ENCODE measurements at regions not wholly inside any gene's neighbourhood (a gene's known extent, or its start where the extent isn't known, plus 50 kb on each side); places are given as distances from the start of the nearest gene placed in this dataset.

DNA sequence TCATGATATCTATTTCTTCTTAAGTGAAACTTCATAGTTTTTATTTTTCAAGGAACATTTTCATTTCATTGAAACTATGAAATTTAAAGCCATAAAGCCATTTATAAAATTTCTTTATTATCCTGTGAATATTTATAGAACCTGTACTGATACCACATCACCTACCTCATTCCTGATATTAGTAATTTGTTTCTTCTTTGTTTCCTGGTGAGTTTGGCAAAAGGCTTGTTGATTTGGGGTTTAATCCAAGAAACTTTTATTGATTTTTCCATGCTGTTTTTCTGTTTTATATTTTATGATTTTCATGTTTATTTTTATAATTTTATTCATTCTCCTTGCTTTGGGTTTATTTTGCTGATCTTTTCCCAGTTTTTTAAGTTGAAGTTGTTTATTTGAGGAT, 669.4 kb downstream of the NXPH1 start (continued):
- TF ChIP-seq, protein P1, sequence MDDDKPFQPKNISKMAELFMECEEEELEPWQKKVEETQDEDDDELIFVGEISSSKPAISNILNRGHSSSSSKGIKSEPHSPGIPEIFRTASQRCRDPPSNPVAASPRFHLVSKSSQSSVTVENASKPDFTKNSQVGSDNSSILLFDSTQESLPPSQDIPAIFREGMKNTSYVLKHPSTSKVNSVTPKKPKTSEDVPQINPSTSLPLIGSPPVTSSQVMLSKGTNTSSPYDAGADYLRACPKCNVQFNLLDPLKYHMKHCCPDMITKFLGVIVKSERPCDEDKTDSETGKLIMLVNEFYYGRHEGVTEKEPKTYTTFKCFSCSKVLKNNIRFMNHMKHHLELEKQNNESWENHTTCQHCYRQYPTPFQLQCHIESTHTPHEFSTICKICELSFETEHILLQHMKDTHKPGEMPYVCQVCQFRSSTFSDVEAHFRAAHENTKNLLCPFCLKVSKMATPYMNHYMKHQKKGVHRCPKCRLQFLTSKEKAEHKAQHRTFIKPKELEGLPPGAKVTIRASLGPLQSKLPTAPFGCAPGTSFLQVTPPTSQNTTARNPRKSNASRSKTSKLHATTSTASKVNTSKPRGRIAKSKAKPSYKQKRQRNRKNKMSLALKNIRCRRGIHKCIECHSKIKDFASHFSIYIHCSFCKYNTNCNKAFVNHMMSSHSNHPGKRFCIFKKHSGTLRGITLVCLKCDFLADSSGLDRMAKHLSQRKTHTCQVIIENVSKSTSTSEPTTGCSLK (tag by site-specific recombination; IDR thresholded peaks at IDR 0.05), result no peak
- TF ChIP-seq, protein P2, sequence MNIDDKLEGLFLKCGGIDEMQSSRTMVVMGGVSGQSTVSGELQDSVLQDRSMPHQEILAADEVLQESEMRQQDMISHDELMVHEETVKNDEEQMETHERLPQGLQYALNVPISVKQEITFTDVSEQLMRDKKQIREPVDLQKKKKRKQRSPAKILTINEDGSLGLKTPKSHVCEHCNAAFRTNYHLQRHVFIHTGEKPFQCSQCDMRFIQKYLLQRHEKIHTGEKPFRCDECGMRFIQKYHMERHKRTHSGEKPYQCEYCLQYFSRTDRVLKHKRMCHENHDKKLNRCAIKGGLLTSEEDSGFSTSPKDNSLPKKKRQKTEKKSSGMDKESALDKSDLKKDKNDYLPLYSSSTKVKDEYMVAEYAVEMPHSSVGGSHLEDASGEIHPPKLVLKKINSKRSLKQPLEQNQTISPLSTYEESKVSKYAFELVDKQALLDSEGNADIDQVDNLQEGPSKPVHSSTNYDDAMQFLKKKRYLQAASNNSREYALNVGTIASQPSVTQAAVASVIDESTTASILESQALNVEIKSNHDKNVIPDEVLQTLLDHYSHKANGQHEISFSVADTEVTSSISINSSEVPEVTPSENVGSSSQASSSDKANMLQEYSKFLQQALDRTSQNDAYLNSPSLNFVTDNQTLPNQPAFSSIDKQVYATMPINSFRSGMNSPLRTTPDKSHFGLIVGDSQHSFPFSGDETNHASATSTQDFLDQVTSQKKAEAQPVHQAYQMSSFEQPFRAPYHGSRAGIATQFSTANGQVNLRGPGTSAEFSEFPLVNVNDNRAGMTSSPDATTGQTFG (tag by site-specific recombination; IDR thresholded peaks at IDR 0.05; ENCODE audit: borderline replicate concordance), result no peak
- TF ChIP-seq ZNF558 (tag by site-specific recombination; IDR thresholded peaks at IDR 0.05) (no peak), ZNF19 (tag by site-specific recombination; IDR thresholded peaks at IDR 0.05; ENCODE audit: low read depth) (no peak), ZNF843 (tag by site-specific recombination; IDR thresholded peaks at IDR 0.05) (no peak), ZNF433 (tag by site-specific recombination; IDR thresholded peaks at IDR 0.05; ENCODE audit: low read depth) (no peak), KLF9 (tag by site-specific recombination; IDR thresholded peaks at IDR 0.05; ENCODE audit: low read depth) (no peak), BCL11B (tag by site-specific recombination; IDR thresholded peaks at IDR 0.05; ENCODE audit: low read depth) (no peak), ZNF48 (tag by site-specific recombination; IDR thresholded peaks at IDR 0.05) (no peak), ZBTB8A (tag by site-specific recombination; IDR thresholded peaks at IDR 0.05) (no peak), ZNF138 (tag by site-specific recombination; IDR thresholded peaks at IDR 0.05; ENCODE audit: borderline replicate concordance) (no peak), ZNF837 (tag by site-specific recombination; IDR thresholded peaks at IDR 0.05) (no peak)
- TF ChIP-seq, protein P3, sequence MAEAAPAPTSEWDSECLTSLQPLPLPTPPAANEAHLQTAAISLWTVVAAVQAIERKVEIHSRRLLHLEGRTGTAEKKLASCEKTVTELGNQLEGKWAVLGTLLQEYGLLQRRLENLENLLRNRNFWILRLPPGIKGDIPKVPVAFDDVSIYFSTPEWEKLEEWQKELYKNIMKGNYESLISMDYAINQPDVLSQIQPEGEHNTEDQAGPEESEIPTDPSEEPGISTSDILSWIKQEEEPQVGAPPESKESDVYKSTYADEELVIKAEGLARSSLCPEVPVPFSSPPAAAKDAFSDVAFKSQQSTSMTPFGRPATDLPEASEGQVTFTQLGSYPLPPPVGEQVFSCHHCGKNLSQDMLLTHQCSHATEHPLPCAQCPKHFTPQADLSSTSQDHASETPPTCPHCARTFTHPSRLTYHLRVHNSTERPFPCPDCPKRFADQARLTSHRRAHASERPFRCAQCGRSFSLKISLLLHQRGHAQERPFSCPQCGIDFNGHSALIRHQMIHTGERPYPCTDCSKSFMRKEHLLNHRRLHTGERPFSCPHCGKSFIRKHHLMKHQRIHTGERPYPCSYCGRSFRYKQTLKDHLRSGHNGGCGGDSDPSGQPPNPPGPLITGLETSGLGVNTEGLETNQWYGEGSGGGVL (tag by site-specific recombination; IDR thresholded peaks at IDR 0.05), result no peak
- TF ChIP-seq, protein P4, sequence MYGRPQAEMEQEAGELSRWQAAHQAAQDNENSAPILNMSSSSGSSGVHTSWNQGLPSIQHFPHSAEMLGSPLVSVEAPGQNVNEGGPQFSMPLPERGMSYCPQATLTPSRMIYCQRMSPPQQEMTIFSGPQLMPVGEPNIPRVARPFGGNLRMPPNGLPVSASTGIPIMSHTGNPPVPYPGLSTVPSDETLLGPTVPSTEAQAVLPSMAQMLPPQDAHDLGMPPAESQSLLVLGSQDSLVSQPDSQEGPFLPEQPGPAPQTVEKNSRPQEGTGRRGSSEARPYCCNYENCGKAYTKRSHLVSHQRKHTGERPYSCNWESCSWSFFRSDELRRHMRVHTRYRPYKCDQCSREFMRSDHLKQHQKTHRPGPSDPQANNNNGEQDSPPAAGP (tag by site-specific recombination; IDR thresholded peaks at IDR 0.05), result no peak
- TF ChIP-seq, protein P5, sequence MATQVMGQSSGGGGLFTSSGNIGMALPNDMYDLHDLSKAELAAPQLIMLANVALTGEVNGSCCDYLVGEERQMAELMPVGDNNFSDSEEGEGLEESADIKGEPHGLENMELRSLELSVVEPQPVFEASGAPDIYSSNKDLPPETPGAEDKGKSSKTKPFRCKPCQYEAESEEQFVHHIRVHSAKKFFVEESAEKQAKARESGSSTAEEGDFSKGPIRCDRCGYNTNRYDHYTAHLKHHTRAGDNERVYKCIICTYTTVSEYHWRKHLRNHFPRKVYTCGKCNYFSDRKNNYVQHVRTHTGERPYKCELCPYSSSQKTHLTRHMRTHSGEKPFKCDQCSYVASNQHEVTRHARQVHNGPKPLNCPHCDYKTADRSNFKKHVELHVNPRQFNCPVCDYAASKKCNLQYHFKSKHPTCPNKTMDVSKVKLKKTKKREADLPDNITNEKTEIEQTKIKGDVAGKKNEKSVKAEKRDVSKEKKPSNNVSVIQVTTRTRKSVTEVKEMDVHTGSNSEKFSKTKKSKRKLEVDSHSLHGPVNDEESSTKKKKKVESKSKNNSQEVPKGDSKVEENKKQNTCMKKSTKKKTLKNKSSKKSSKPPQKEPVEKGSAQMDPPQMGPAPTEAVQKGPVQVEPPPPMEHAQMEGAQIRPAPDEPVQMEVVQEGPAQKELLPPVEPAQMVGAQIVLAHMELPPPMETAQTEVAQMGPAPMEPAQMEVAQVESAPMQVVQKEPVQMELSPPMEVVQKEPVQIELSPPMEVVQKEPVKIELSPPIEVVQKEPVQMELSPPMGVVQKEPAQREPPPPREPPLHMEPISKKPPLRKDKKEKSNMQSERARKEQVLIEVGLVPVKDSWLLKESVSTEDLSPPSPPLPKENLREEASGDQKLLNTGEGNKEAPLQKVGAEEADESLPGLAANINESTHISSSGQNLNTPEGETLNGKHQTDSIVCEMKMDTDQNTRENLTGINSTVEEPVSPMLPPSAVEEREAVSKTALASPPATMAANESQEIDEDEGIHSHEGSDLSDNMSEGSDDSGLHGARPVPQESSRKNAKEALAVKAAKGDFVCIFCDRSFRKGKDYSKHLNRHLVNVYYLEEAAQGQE (tag by site-specific recombination; IDR thresholded peaks at IDR 0.05), result no peak

DNA sequence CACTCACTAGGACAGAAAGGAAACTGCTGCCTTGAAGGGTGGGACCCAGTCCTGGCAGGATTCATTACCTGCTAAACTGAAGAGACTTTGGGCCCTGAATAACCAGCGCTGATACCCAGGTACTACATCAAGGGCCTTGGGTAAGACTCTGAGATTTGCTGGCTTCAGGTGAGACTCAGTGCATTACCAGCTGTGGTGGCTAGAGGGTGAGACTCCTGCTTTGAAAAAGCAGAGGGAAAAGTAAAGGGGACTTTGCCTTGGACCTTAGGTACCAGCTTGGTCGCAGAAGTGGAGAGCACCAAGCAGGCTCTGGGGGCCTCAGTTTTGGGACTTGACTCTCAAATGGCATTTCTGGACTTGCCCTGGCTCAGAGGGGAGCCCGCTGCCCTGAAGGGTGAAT, 673.3 kb downstream of the NXPH1 start:
- Histone ChIP-seq H3K4me3 (ENCODE audit: low read depth, low read length) (no peak overlapping the region), H3K27ac (ENCODE audit: extremely low read depth, low read depth, low read length) (no peak overlapping the region), H3K9me3 (ENCODE audit: control insufficient read depth, insufficient read depth, low read depth, low read length) (no peaks in the 10 kb centered on the region), H3K4me1 (ENCODE audit: control insufficient read depth, insufficient read depth, low read length) (no peaks in the 10 kb centered on the region), H3K36me3 (ENCODE audit: control insufficient read depth in 2 of 2, insufficient read depth in 1 of 2, low read length in 2 of 2) (no peaks in the 10 kb centered on the region)
- ChIA-PET POLR2A (no interaction called here), CTCF (no interaction called here)
- TF ChIP-seq SALL2 (tag by site-specific recombination; IDR thresholded peaks at IDR 0.05; ENCODE audit: borderline replicate concordance) (no peak), ZNF175 (tag by site-specific recombination; IDR thresholded peaks at IDR 0.05) (no peak), ZNF837 (tag by site-specific recombination; IDR thresholded peaks at IDR 0.05) (no peak), KLF8 (tag by site-specific recombination; IDR thresholded peaks at IDR 0.05) (no peak), GLI4 (tag by site-specific recombination; IDR thresholded peaks at IDR 0.05) (no peak), HOXA7 (CRISPR knock-in tag; IDR thresholded peaks at IDR 0.05; ENCODE audit: borderline replicate concordance) (no peak)
- TF ChIP-seq, protein P6, sequence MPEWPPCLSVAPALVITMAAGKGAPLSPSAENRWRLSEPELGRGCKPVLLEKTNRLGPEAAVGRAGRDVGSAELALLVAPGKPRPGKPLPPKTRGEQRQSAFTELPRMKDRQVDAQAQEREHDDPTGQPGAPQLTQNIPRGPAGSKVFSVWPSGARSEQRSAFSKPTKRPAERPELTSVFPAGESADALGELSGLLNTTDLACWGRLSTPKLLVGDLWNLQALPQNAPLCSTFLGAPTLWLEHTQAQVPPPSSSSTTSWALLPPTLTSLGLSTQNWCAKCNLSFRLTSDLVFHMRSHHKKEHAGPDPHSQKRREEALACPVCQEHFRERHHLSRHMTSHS (tag by site-specific recombination; IDR thresholded peaks at IDR 0.05), result no peak
- TF ChIP-seq, protein P4 (tag by site-specific recombination; IDR thresholded peaks at IDR 0.05), result no peak
- TF ChIP-seq, protein P7, sequence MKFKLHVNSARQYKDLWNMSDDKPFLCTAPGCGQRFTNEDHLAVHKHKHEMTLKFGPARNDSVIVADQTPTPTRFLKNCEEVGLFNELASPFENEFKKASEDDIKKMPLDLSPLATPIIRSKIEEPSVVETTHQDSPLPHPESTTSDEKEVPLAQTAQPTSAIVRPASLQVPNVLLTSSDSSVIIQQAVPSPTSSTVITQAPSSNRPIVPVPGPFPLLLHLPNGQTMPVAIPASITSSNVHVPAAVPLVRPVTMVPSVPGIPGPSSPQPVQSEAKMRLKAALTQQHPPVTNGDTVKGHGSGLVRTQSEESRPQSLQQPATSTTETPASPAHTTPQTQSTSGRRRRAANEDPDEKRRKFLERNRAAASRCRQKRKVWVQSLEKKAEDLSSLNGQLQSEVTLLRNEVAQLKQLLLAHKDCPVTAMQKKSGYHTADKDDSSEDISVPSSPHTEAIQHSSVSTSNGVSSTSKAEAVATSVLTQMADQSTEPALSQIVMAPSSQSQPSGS (tag by site-specific recombination; IDR thresholded peaks at IDR 0.05; ENCODE audit: low read depth), result no peak

Measured in HEK293 (cell line).